Fibroblast of pulmonary artery (primary cell): ENCODE measurements at regions not wholly inside any gene's neighbourhood (a gene's known extent, or its start where the extent isn't known, plus 50 kb on each side); places are given as distances from the start of the nearest gene placed in this dataset.
"Not testable (repeated sequence)": the region's sequence is repeated elsewhere in the genome, so short reads cannot be mapped to it uniquely, and the experiment has no call there.

Source experiments
- DNase-seq: peaks from one replicate; pipeline ENCODE4 v3.0.0-alpha.2; 2010; ENCODE audit warnings: low read depth
- H3K4me3 ChIP-seq: replicated peaks from 2 replicates; pipeline ENCODE4 v1.5.1; 2011; ENCODE audit warnings: low read depth, mild to moderate bottlenecking, control low read depth, low read length, moderate library complexity
- TF ChIP-seq, protein P1 (sequence below): IDR thresholded peaks from 2 replicates; pipeline ENCODE4 v1.5.1; 2011; ENCODE audit warnings: mild to moderate bottlenecking, control low read depth, low read length, inconsistent platforms; ENCODE audit errors: missing control alignments

DNA sequence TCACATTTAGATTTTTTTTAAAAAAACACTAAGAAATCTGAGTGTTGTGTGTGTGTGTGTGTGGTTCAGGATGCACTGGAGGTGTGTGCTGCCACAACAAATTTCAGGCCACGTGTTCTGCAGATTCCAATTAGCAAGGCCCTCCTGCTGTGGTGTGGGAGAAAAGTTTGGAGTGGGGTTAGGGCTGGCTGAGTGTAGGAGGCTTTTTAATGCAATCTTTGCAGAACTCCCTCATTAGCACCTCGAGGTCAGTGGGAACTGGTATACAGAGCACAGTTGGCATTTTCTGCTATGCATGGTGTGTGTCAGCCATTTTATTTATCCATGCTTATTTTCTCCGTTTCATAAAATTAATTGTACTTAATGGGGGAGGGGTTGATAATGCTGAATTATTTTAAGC lies 187.6 kb downstream of the SOX4 start:
- DNase-seq = no peak
- TF ChIP-seq, protein P1, sequence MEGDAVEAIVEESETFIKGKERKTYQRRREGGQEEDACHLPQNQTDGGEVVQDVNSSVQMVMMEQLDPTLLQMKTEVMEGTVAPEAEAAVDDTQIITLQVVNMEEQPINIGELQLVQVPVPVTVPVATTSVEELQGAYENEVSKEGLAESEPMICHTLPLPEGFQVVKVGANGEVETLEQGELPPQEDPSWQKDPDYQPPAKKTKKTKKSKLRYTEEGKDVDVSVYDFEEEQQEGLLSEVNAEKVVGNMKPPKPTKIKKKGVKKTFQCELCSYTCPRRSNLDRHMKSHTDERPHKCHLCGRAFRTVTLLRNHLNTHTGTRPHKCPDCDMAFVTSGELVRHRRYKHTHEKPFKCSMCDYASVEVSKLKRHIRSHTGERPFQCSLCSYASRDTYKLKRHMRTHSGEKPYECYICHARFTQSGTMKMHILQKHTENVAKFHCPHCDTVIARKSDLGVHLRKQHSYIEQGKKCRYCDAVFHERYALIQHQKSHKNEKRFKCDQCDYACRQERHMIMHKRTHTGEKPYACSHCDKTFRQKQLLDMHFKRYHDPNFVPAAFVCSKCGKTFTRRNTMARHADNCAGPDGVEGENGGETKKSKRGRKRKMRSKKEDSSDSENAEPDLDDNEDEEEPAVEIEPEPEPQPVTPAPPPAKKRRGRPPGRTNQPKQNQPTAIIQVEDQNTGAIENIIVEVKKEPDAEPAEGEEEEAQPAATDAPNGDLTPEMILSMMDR = no peak
- H3K4me3 ChIP-seq = no peak overlapping the region

DNA sequence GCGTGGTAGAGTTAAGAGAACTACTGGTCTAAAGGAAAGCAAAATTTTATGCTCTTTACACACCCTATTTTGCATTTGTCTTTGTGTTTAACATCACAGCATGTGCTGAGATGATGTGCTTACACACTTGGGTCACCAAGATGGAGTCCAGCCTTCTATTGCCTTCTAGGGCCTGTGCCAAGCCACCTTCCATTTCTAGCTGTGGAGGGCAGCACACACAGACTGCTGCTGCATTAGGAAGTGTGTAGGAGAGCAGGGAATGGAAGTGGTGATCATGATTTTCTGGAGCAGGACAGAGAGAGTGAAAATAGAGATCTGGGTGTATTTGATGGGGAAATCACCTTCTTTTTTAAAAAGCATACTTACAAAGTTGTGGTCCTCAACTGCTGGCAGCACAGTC lies 191.6 kb downstream of the SOX4 start:
- DNase-seq = no peak
- H3K4me3 ChIP-seq = no peak overlapping the region
- TF ChIP-seq, protein P1 = no peak

DNA sequence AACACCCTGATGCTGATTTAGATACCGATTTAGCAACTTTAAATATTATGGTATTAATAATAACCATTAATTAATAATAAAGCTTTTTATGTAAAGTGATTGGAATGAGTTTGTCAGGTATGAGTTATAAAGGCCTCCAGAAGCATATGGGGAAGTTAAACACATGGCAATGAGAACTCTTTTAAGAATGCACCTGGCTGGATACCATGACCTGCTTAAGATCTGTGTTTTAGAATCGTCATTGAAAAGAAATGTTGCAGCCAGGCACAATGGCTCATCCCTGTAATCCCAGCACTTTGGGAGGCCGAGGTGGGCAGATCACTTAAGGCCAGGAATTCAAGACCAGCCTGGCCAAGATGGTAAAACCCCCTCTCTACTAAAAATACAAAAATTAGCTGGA lies 197.5 kb downstream of the SOX4 start:
- no peak for DNase-seq
- TF ChIP-seq, protein P1 = no peak
- no peak overlapping the region for H3K4me3 ChIP-seq

DNA sequence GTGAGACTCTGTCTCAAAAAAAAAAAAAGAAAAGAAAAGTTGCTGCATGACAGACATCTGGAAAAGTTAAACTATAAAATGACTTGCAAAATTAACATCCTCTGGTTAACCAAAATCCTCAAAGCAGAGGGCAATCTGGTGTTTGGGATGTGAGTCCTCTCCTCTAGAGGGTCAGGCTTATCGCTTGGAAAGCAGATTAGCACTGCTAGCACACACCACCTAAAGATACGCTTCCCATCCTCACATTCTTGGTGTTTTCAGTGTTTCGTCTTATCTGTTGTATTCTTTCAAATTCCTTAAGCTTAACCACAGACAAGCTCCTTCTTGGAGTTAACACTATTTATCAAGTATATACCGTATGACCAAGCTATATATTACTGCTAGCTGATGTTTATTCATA lies 198.0 kb downstream of the SOX4 start:
- H3K4me3 ChIP-seq = no peak overlapping the region
- TF ChIP-seq, protein P1 = no peak
- peak; percentile 47 for DNase-seq

DNA sequence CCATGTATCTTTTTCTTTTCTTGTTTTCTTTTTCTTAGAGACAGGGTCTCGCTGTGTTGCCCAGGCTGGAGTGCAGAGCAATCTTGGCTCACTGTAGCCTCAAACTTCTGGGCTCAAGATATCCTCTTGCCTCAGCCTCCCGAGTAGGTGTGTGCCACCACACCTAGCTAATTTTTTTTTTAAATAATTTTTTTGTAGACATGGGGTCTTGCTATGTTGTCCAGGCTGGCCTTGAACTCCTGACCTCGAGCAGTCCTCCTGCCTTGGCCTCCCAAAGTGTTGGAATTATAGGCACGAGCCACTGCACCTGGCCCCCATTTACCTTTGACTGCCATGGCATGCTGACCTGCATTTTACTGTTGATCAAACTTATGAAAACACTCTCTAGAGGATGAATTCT lies 198.6 kb downstream of the SOX4 start:
- DNase-seq = no peak
- TF ChIP-seq, protein P1 = no peak
- no peak overlapping the region for H3K4me3 ChIP-seq

DNA sequence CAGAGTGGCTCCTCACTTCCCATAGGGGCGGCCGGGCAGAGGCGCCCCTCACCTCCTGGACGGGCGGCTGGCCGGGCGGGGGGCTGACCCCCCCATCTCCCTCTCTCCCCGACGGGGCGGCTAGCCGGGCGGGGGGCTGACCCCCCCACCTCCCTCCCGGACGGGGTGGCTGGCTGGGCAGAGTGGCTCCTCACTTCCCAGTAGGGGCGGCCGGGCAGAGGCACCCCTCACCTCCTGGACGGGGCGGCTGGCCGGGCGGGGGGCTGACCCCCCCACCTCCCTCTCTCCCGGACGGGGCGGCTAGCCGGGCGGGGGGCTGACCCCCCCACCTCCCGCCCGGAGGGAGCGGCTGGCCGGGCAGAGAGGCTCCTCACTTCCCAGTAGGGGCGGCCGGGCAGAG lies 203.4 kb downstream of the SOX4 start:
- DNase-seq = not testable (repeated sequence)

DNA sequence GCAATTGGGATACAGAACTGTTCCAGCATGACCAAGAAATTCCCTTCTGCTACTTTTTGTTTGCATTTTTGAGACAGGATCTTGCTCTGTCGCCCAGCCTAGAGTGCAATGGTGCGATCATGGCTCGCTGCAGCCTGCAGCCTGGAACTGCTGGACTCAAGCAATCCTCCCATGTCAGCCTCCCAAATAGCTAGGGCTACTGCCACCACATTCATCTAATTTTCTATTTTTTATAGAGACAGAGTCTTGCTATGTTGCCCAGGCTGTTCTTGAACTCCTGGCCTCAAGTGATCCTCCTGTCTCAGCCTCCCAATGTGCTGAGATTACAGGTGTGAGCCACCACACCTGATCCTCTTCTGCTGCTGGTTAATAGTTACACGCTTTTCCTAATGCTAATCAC lies 204.9 kb downstream of the SOX4 start:
- no peak overlapping the region for H3K4me3 ChIP-seq
- DNase-seq = no peak
- TF ChIP-seq, protein P1 = no peak

More for the DNA sequence above, 203.4 kb downstream of the SOX4 start:
- not testable (repeated sequence) for H3K4me3 ChIP-seq

DNA sequence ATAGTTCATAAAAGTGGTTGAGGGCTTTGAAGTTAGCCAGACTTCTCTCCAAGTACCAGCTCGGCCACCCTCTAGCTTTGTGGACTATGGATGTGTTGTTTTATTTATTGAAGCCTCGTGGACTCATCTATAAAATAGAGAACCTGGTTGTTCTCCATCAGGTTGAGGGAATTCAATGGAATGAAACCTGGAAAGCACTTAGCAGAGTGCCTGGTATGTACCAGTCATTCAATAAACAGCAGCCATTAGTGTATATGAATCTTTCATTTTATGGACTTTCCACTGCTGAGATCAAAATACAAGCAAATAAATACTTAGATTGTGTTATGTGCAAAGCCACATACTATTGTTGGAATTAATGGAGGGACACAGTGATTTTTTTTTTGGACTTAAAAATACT lies 206.8 kb downstream of the SOX4 start:
- no peak overlapping the region for H3K4me3 ChIP-seq
- TF ChIP-seq, protein P1 = no peak
- no peak for DNase-seq
